SU-DHL-6 (cell line): ENCODE measurements at regions not wholly inside any gene's neighbourhood (a gene's known extent, or its start where the extent isn't known, plus 50 kb on each side); places are given as distances from the start of the nearest gene placed in this dataset.

Source experiments
- H2AFZ ChIP-seq: fragments of 200-600 bp; sonication (generic); 2 replicates; pipeline ENCODE4 v1.6.1; 2014; ENCODE audit warnings: low read depth, mild to moderate bottlenecking, moderate library complexity, mixed read lengths, antibody characterized with exemption, low read length; ENCODE audit not compliant: severe bottlenecking
- H3F3A ChIP-seq: fragments of 200-600 bp; shearing (Covaris generic); 2 replicates; pipeline ENCODE4 v1.6.0; 2016; ENCODE audit warnings: antibody characterized with exemption, mild to moderate bottlenecking; ENCODE audit not compliant: insufficient read depth
- H3K27ac ChIP-seq: fragments of 200-600 bp; sonication (generic); 2 replicates; pipeline ENCODE4 v1.5.1; 2016; ENCODE audit warnings: low read depth, mild to moderate bottlenecking, low read length, moderate library complexity, mixed read lengths
- H3K27me3 ChIP-seq: fragments of 200-600 bp; sonication (generic), shearing (Covaris generic); 2 replicates; pipeline ENCODE4 v1.6.0; 2014; ENCODE audit warnings: mild to moderate bottlenecking, low read length
- H3K36me3 ChIP-seq: fragments of 200-600 bp; sonication (generic); 2 replicates; pipeline ENCODE4 v1.6.1; 2014; ENCODE audit warnings: mild to moderate bottlenecking, low read length, mixed read lengths
- H3K4me2 ChIP-seq: fragments of 300-600, 200-600 bp; shearing (Covaris generic), sonication (generic); 2 replicates; pipeline ENCODE4 v1.6.0; 2014; ENCODE audit warnings: low read length, low read depth, mild to moderate bottlenecking; ENCODE audit not compliant: poor library complexity, severe bottlenecking
- H3K4me3 ChIP-seq: fragments of 200-600 bp; sonication (generic); 2 replicates; pipeline ENCODE4 v1.5.1; 2014; ENCODE audit warnings: antibody characterized with exemption, low read length, mild to moderate bottlenecking, mixed read lengths; ENCODE audit not compliant: insufficient read depth, poor library complexity, severe bottlenecking
- H3K79me2 ChIP-seq: fragments of 200-600 bp; sonication (generic); 2 replicates; pipeline ENCODE4 v1.6.1; 2014; ENCODE audit warnings: mild to moderate bottlenecking, low read length, moderate library complexity; ENCODE audit not compliant: insufficient read depth
- H3K9ac ChIP-seq: fragments of 200-600 bp; sonication (generic); 2 replicates; pipeline ENCODE4 v1.7.0; 2014; ENCODE audit warnings: mild to moderate bottlenecking, low read length
- H3K9me2 ChIP-seq: fragments of 200-600 bp; sonication (generic); replicated peaks from 2 replicates; pipeline ENCODE4 v1.6.1; 2014; ENCODE audit warnings: low read length; ENCODE audit not compliant: insufficient read depth
- H3K9me3 ChIP-seq: fragments of 200-600 bp; sonication (generic); 2 replicates; pipeline ENCODE4 v1.6.1; 2014; ENCODE audit warnings: low read length, mixed read lengths; ENCODE audit not compliant: insufficient read depth
- H4K20me1 ChIP-seq: fragments of 200-600 bp; sonication (generic); 2 replicates; pipeline ENCODE4 v1.6.1; 2014; ENCODE audit warnings: low read depth, mild to moderate bottlenecking, antibody characterized with exemption, low read length, moderate library complexity, mixed read lengths
- EZH2phosphoT487 ChIP-seq: fragments of 200-600 bp; sonication (generic), shearing (Covaris generic); conservative IDR thresholded peaks from 2 replicates; pipeline ENCODE4 v1.6.1; 2018; ENCODE audit warnings: mild to moderate bottlenecking, antibody characterized with exemption, low read length, moderate library complexity, mixed read lengths
- TF ChIP-seq, protein P1 (sequence below): fragments of 200-600 bp; sonication (generic); IDR thresholded peaks from one replicate; pipeline ENCODE4 v1.5.1; 2017; ENCODE audit warnings: antibody characterized with exemption, mild to moderate bottlenecking, low read length, moderate library complexity; ENCODE audit not compliant: insufficient read depth, poor library complexity, severe bottlenecking

- 0 out of 2 replicates have a peak, but pooled peaks cover 2% of the 10 kb centered on the region for H4K20me1 ChIP-seq
- H3K27me3 ChIP-seq, result no peaks in the 10 kb centered on the region
- no peaks in the 10 kb centered on the region for H3F3A ChIP-seq
- H3K9me3 ChIP-seq, result no peaks in the 10 kb centered on the region
- H2AFZ ChIP-seq, result no peak overlapping the region
- H3K27ac ChIP-seq, result no peak overlapping the region
- no peaks in the 10 kb centered on the region for H3K36me3 ChIP-seq
- H3K4me3 ChIP-seq, result no peak overlapping the region
- TF ChIP-seq, protein P1, sequence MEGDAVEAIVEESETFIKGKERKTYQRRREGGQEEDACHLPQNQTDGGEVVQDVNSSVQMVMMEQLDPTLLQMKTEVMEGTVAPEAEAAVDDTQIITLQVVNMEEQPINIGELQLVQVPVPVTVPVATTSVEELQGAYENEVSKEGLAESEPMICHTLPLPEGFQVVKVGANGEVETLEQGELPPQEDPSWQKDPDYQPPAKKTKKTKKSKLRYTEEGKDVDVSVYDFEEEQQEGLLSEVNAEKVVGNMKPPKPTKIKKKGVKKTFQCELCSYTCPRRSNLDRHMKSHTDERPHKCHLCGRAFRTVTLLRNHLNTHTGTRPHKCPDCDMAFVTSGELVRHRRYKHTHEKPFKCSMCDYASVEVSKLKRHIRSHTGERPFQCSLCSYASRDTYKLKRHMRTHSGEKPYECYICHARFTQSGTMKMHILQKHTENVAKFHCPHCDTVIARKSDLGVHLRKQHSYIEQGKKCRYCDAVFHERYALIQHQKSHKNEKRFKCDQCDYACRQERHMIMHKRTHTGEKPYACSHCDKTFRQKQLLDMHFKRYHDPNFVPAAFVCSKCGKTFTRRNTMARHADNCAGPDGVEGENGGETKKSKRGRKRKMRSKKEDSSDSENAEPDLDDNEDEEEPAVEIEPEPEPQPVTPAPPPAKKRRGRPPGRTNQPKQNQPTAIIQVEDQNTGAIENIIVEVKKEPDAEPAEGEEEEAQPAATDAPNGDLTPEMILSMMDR, result no peak
- no peak for TF ChIP-seq EZH2phosphoT487
- H3K9ac ChIP-seq, result no peak overlapping the region
- H3K9me2 ChIP-seq, result no peaks in the 10 kb centered on the region
- H3K79me2 ChIP-seq, result no peaks in the 10 kb centered on the region
- H3K4me2 ChIP-seq, result no peak overlapping the region
Observed at GRCh38 chr5:99879791-99880511, 655.2 kb upstream of the FAM174A start.

GRCh38 chr5:99878830-99879229 is 656.3 kb upstream of the FAM174A start:
- H2AFZ ChIP-seq, result no peak overlapping the region
- H4K20me1 ChIP-seq, result 0 out of 2 replicates have a peak, but pooled peaks cover 2% of the 10 kb centered on the region
- no peaks in the 10 kb centered on the region for H3F3A ChIP-seq
- no peaks in the 10 kb centered on the region for H3K36me3 ChIP-seq
- H3K9me2 ChIP-seq, result no peaks in the 10 kb centered on the region
- H3K4me2 ChIP-seq, result no peak overlapping the region
- no peak for TF ChIP-seq EZH2phosphoT487
- TF ChIP-seq, protein P1, result no peak
- H3K9ac ChIP-seq, result no peak overlapping the region
- H3K9me3 ChIP-seq, result no peaks in the 10 kb centered on the region
- H3K27me3 ChIP-seq, result no peaks in the 10 kb centered on the region
- no peaks in the 10 kb centered on the region for H3K79me2 ChIP-seq
- no peak overlapping the region for H3K27ac ChIP-seq
- no peak overlapping the region for H3K4me3 ChIP-seq

DNA sequence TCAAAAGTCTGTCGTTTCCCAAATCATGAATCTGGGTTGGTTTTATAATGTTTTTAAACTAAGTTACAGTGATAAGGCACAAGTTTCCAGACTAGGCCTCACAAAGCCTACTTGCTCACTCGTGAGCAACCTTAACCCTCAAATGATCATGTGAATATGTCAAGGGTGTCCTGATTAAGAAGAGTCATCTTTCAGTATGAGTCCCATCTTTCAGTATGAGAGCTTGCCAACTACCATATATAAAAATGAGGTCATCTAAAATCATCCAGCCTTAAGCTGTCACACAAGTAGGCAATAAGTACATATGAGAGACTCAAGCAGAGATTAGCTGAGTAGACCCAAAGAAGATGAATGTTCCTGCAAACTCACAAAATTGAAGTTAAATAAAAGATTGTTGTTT is 668.4 kb upstream of the FAM174A start:
- H3K4me2 ChIP-seq, result no peak overlapping the region
- H3K4me3 ChIP-seq, result no peak overlapping the region
- H3K27ac ChIP-seq, result no peak overlapping the region
- no peaks in the 10 kb centered on the region for H4K20me1 ChIP-seq
- TF ChIP-seq, protein P1, result no peak
- TF ChIP-seq EZH2phosphoT487, result no peak
- H3K9me3 ChIP-seq, result no peaks in the 10 kb centered on the region
- H3K9me2 ChIP-seq, result 0 out of 2 replicates have a peak, but pooled peaks cover 3% of the 10 kb centered on the region
- H2AFZ ChIP-seq, result no peak overlapping the region
- no peak overlapping the region for H3K9ac ChIP-seq
- no peaks in the 10 kb centered on the region for H3K36me3 ChIP-seq
- no peaks in the 10 kb centered on the region for H3F3A ChIP-seq
- H3K27me3 ChIP-seq, result no peaks in the 10 kb centered on the region
- H3K79me2 ChIP-seq, result no peaks in the 10 kb centered on the region
